HG03064 (cell line): ENCODE measurements at regions not wholly inside any gene's neighbourhood (a gene's known extent, or its start where the extent isn't known, plus 50 kb on each side); places are given as distances from the start of the nearest gene placed in this dataset.

Experiments used
- ATAC-seq: cut with Tn5 transposase; IDR thresholded peaks from one replicate; pipeline ENCODE4 v1.9.1; 2021; ENCODE audit warnings: low read depth; ENCODE audit not compliant: unreplicated experiment

DNA sequence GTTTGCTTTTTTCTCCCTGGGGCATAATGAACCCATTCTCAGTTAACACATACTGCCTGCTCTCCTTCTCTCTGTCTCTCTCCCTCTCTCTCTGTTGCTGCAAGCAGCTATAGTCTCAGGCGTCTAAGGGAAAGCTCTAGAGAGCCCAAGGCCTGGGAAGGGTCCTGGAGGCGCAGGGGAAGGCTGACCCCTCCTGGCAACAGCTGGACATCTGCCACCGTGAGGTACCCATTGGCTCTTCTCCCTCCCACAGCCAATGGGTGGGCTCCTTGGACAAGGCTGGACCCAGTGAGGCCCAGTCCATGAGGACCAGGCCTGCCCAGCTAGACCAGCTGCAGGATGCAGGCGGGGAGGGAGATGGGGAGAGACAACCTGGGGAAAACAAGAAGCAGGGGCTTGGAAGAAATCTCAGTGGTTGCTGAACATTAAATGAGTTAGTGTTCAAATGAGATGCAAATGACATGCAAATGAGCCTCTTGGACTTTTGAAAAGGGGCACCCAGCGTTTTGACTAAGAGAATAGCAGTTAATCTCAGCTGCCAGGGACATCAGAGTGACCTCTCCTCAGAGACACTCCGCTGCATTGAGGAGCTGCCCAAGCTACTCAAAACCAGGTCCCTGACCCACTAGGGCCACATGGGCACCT lies 349.7 kb downstream of the BUD13 start:
- no peak for ATAC-seq

DNA sequence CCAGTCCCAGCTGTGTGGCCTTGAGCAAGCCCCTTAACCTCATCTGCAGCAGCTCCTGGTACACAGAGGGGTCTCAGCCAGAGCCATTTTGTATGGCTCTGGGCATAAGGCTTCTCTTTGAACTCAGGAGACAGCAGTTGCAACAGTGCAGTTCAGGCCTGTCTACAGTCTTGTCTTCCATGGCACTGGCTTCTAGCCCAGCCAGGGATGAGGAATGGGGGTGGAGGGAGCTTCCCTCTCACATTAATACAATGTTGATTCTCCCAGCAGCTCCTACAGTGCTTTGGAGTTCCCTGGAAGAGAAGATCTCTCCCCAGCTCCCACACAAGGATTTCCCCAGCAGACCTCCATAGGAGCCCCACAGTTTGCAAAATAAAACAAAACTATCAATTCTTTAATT lies 350.2 kb downstream of the BUD13 start:
- no peak for ATAC-seq

DNA sequence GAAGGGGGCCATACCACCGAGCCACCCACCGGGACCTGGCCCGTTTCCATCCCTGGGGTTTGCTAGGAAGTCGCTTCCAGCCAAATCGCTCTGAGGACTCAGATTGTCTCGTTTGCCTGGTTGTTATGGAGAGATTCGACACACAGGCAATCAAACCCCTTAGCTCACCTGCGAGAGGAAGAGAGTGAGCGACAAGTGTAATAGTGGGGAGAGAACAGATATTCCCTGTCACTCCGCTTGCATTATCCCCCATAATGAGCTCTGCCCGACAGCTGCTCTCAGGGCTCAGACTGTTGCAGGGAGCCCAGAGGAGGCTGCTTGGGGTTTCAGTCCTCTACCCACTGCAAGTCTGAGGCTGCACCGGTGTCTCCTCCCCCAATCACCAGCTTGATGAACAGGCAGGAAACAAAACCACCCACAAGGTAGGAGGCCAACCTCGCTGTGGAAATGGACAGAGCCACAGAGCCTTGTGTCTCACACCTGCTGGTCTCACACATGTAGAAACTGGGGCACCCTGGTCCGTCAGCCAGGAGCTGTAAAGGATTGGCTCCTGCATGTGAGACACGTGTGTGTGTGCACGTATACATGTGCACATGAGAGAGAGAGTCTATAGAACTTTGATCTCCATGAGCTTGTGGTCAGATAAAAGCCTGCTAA lies 351.1 kb downstream of the BUD13 start:
- no peak for ATAC-seq

DNA sequence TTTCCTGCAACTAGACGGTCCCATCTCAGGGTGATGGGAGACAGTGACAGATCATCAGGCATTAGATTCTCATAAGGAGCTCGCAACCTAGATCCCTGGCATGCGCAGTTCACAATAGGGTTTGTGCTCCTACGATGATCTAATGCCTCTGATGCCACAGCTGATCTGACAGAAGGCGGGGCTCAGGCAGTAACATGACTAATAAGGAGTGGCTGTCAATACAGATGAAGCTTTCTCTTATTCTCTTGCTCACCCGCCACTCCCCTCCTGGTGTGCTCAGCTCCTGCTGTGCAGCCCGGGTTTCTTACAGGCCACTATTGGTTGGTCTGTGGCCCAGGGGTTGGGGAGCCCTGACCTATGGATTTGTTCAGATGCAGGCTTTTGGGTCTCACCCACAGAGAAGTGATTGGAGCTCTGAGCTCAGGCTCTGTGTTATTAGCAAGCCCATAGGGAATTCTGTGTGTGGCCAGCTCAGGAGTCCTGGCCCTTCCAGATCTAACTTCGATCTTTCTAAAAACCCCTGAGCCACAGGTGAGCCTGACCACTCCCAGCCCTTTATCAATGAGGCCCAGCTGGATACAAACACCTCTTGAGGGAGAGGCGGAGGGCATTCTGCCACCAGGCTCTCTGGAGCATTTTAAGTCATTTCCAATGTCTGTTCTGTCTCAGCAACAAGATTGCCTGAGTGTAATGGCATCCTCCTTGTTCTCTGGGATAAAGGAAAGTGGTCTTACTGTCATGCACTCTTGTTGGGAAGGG lies 351.8 kb downstream of the BUD13 start:
- ATAC-seq: no peak

DNA sequence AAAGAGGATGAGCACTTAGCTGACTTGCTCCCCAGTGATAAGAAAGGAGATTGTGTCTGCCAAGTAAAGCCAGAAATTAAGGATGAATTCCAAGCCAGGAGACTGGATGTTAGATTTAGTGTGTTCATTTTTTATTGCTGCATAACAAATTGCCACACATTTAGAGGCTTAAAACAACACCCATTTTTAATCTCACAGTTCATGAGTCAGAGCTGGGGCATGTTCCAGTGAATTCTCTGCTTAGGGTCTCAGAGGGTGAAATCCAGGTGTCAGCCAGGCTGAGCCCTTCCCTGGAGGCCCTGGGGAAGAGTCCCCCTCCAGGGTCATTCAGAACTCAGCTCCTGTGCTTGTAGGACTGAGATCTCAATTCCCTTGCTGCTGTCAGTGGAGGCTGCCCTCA lies 352.8 kb downstream of the BUD13 start:
- no peak for ATAC-seq

DNA sequence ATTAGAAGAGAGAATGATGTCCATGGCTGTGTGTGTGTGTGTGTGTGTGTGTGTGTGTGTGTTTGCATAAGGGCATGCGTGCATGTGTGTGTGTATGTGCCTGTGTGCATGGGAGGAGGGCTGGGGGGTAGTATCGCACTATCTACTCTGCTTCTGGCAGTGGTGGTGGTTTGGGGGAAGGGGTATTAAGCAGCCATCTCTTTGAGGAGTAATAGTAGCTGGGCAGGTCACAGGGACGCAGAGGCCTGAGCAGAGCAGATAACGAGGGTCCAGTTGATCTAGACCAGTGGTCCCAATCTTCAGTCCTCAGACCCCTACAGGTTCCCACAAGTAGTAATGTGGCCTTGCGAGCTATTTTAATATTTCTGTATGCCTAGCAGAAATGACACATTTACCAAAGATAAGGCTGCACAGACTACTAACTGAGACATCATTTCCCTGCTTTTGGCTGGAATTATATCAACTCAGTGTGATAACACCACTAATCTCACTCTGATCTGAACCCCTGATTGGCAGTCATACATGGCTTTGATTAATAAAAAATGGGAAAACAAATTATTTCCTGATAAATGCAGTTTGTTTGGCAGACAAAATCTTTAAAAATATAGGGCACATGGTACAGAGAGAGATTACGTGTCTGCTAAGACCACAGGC lies 354.3 kb downstream of the BUD13 start:
- no peak for ATAC-seq

DNA sequence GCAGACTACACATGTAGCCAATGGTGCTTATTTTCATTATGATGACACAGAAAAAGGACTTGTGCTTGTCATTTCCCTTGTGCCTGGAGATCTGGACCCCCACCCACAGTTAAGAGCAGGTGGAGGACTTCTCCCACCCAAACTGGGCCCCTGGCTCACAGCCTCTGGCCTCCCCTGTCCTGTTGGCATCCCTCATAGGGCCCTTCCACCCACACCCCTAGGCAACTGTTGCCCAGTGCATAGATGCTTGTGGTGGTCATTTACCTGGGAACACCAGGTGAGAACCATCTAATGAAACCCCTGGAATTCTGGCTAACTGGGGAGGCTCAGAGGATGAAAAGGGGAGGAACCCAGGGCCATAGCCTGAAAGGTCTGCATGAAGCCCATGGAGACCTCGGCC lies 355.9 kb downstream of the BUD13 start:
- ATAC-seq: no peak

DNA sequence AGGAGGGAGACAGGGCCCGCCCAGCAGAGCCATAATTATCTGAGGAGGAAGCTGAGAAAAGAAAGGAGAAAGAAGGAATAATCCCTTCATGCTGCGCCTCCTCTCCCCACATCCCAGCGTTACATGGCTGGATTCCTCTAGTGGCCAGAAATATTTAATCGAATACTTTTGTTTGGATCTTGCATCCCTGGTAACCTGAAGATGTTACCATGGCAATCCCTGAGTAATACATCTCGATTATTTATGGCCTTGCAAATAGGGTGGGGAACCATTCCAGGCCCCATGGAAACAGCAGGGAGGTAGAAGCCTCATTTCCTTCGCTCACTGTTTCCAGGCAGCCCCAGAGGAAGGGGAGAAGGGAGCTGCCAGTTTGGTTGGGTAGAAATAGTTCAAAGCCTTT lies 357.7 kb downstream of the BUD13 start:
- no peak for ATAC-seq

DNA sequence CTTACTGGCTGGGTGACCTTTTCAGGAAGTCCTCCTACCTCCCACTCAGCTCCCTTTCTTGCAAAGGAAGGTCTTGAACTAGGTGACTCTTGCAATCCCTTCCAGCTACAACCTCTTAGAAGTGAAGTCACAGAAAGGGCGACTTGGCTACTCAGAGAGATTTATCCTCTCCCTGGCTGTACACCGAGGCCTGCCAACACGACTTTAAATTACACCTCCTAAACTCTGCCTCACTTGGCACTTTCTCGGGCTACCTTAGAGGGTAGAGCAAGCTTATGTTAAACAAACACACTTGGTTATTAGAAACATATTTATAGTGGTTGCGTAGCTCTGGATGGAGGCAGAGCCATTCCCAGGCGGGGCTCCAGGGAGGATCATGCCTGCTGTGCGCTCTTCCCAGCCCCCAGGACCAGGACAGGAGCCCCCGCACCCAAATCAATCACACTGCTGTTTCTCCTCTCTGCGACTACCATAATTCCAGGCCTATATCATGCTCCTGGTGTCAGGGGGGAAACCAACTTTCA lies 358.4 kb downstream of the BUD13 start:
- no peak for ATAC-seq

DNA sequence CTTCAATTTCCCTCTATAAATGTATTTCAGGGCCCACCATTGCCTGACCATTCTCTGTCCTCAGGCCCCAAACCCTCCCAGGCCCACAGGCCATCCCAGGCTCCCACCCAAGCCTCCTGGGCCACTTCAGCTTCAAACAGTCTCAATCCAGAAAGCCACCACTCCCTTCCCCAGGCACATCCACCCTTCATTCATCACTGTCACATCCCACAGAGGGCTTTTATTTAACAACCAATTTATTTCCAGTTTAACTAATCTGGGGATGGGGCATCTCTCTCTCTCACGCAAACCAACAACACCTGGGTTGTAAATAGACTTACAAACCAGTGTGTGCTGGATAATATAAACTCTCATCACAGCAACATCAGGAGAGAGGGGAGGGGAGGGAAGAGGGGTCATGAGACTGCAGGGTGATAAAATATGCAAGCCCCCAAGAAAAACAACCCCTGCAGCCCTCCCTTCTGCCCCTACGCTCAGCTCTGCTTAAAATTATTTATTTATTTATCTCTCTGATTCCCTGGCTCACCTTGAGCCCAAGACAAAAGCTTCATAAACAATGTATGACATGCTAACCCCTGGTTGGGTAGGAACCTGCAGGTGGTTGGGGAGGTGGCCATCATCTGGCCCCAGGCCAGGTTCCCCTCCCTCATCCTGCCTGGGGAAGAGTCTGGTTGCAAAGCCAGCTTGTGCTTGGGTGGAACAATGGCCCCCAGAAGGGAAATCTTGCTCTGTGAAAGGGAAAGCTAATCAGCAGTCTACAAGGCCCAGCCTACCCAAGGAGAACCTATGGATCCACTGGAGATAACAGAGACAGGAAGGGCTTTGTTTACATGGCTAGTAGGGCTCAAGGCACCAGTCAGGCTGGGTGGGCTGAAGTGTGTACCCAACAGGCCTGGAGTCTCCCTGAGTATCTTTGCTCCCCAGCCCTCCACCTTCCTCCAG lies 359.2 kb downstream of the BUD13 start:
- ATAC-seq: no peak

DNA sequence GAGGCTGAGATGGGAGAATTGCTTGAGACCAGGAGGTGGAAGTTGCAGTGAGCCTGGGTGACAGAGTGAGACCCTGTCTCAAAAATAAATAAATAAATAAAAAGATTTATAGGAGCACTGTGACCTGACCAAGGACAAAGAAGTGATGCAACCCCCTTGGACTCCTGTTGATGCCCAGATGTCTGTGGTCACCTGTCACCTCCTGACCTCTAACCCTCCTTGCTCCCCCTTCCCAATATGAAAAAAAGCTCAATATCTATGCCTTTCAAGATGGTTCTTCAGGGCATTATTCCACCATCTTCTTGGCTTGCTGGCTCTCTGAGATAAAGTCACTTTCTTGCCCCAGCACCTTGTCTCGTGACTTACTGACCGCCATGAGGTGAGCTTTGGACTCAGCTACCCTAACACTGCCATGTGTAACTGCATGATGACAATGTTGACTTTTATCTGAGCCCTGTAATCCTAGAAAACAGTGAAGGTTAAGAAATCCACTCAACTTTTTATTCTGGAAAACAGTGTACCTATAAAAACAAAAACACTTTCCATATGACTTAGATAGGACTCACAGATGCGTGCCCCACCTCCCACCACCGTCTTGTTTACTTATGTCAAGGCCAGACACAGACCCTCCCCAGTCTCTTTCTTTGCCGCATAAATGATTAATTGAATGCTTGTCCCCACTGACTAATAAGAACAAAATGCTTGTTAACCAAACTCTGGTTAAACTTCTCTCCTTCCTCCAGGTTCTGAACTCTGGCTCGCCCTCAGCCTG lies 360.5 kb downstream of the BUD13 start:
- no peak for ATAC-seq

DNA sequence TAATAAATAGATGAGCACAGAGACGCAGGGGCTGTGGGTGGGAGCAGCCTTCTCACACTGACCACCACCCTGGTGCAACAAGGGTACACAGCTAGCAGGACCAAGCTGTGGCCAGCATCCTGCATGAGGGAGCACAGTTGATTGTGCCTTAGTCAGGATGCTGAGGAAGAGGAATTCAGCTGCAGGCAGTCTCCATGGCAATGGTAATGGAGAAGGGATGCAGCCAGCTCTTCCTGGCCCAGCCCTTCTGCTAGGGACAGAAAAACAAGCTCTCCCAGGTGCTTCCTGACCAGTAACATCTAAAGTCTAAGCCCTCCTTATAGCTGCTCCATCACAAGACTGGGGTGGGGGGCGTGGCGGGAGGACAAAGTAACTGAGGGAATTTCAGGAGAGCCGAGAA lies 363.5 kb downstream of the BUD13 start:
- ATAC-seq: no peak

DNA sequence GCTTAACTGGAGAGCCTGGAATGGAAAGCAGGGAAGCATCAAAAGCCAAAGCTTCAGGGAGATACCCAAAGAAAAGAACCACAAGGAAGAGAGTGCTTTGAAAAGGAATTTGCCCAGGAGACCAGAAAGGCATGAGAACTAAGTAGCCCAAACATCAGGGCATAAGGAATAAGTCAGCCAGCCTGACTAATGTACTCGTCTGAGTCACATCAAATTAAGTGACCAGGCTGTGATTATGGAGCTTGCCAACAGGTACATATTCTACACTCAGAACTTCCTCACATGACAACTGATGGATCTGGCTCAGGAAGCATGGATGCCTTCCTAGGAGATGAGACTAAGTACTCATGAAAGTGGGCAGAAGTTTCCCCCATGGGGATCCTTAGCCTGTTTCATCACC lies 366.7 kb downstream of the BUD13 start:
- ATAC-seq: no peak

DNA sequence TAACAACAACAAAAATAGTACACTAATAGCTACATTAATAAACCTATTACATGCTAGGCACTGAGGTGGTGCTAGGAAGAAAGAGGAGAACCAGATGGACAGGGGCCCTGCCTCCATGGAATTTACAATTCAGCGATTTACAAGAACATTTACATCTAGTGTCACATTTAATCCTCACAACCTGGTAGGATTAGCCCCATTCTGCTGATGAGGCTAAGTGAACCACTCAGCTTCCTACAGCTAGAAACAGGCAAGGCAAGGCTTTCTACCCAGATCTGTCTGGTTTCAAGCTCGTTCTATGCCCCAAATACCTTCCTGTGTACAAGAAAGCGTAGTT lies 368.4 kb downstream of the BUD13 start:
- no peak for ATAC-seq

DNA sequence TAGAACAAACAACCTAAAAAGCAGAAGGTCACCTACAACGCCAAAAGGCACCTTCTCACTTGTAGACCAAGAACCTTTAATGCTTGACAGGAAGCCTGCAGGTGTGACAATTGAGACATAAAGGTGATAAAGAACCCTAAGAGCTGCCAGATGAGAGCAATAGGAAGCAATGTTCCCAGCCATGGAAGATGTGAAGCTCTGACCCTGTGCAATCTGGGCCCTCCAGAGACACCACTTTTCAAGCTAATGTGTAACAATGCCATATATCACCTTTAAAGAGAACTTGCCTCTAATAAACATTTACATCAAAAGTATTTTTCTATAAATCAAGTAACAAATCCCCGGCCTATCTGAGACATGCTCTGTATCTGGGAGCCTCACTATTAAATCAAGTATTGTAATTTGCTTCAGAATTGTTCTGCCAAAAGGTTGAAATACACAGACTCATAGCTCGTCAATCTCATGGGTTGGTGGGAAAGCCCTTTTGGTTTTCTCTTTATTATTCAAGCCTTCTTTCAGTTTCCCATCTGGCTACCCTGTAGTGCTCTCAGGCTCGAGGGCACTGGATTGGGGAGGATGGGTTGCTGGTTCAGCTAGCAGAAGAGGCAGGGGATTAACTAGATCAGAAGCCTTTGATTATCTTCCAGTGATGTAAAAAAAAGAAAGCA lies 368.9 kb downstream of the BUD13 start:
- ATAC-seq: no peak

DNA sequence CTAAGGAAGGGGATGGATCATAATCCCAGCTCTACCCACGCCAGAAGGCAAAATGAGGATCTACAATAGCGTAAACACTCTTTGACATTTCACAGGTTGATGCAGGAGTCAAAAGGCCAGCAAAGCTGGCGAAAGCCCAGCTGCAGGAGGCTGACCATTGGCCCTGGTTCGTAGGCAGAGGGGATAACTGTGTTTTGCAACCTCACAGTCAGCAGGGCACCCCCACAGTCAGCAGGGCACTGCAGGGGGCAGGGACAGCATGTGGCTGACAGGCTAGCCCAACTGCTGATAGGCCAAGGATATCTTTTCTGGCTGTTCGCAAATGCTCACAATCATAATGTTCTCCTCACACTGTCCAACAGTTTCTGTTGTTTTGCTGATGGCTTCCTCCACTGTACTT lies 372.7 kb downstream of the BUD13 start:
- no peak for ATAC-seq

DNA sequence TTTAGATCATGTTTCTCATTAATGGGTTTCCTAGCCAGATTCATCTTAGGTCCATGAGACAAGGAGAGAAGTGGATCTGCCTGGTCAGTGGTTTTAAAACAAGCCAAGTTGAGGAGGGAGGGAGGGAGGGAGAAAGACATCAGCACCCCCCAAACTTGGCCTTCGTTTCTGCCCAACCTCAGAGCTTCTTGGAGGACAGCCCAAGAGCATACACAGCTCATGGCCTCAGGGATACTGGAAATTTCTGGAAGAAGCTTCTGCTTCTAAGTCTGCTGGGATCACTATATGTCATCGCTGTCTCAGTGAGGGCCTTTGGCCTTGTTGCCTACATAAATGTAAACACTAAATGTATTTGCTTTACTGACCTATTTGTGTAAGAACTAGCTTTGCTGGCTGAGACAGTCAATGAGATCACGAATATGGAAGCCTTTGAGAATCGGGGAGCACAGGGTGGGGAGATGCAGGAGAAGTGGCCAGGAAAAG lies 375.1 kb downstream of the BUD13 start:
- no peak for ATAC-seq

DNA sequence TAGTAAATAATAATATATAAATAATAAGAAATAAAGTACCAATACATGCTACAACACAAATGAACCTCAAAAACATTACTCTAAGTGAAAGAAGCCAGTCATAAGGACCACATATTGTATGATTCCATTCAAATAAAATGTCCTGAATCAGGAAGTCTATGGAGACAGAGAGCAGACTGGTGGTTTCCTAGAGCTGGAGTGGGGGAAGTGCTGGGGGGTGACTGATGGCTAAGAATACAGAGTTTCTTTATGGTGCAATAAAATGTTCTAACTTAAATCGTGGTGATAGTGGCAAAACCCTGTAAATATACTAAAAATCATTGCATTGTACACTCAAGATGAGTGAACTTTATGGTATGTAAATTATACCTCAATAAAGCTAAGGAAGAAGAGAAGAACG lies 376.5 kb downstream of the BUD13 start:
- ATAC-seq: no peak

DNA sequence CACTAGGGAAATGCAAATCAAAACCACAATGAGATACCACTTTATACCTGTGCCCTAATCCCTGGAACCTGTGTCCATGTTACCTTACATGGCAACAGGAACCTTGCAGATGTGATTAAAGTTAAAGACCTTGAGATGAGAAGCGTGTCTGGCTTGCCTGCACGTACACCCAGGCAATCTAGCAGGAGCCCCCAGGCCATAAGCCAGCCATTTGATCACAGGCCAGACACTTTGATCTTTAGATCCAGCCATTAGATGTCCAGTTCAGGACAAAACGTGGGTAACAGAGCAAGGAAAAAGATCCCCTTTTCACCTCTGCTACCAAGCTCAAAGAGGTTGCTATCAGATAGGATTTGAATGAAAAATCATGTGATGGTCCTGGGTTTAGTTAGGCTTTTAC lies 378.8 kb downstream of the BUD13 start:
- no peak for ATAC-seq
